B cell (primary cell): ENCODE measurements at regions not wholly inside any gene's neighbourhood (a gene's known extent, or its start where the extent isn't known, plus 50 kb on each side); places are given as distances from the start of the nearest gene placed in this dataset.

Experiments used
- ATAC-seq: fragments of 200-7000 bp; cut with Tn5 transposase; one replicate; pipeline ENCODE4 v1.10.0; 2021; ENCODE audit warnings: low read depth, mild to moderate bottlenecking, moderate number of reproducible peaks, moderate library complexity
- CTCF ChIA-PET: fragments of 350-600 bp; sonication (Branson Sonifier 250); formaldehyde crosslinking; loops from one replicate; lab custom pipeline; 2021; ENCODE audit warnings: antibody characterized with exemption, inconsistent platforms; lab: Charles Lee
- POLR2A ChIA-PET: fragments of 350-600 bp; sonication (Branson Sonifier 250); formaldehyde crosslinking; loops from one replicate; lab custom pipeline; 2021; ENCODE audit warnings: antibody characterized with exemption; lab: Charles Lee
- DNase-seq: peaks from one replicate; pipeline ENCODE4 v3.0.0; 2013
- H2AFZ ChIP-seq: 2 replicates; pipeline ENCODE4 v1.6.1; 2012; ENCODE audit warnings: mild to moderate bottlenecking, low read depth, low read length; ENCODE audit not compliant: insufficient read depth, poor library complexity, severe bottlenecking
- H3K27ac ChIP-seq, 2 donors: 1 replicate in 1 of 2; 2 replicates in 1 of 2; pipeline ENCODE4 v1.5.1; 2012 to 2013; ENCODE audit warnings: low read length in 2 of 2, mild to moderate bottlenecking in 2 of 2, moderate library complexity in 1 of 2
- H3K27me3 ChIP-seq, 4 experiments: fragments of 200-600 bp in 1 of 4; sonication (generic) in 1 of 4; replicated peaks in 1 of 4; 1 replicate in 2 of 4; 2 replicates in 2 of 4; pipeline versions ENCODE4 v1.6.1 to v1.7.0; 2013 to 2016; ENCODE audit warnings: low read length in 3 of 4, mild to moderate bottlenecking in 2 of 4, mixed read lengths in 1 of 4, moderate library complexity in 1 of 4; ENCODE audit not compliant: insufficient read depth in 4 of 4, control insufficient read depth in 3 of 4; ENCODE audit errors: control extremely low read depth in 1 of 4
- H3K36me3 ChIP-seq, 2 experiments: replicated peaks in 1 of 2; 1 replicate in 1 of 2; 2 replicates in 1 of 2; pipeline versions ENCODE4 v1.6.1 to v1.7.1; 2013; ENCODE audit warnings: low read length in 1 of 2; ENCODE audit not compliant: insufficient read depth in 2 of 2, control insufficient read depth in 1 of 2; ENCODE audit errors: control extremely low read depth in 1 of 2, extremely low read depth in 1 of 2
- H3K4me1 ChIP-seq, 2 donors: fragments of 200-600 bp in 1 of 2; sonication (generic) in 1 of 2; 1 replicate in 1 of 2; 2 replicates in 1 of 2; pipeline versions ENCODE4 v1.5.1 to v1.6.1; 2013 to 2017; ENCODE audit warnings: low read length in 2 of 2; ENCODE audit not compliant: control insufficient read depth in 2 of 2, insufficient read depth in 2 of 2
- H3K4me2 ChIP-seq: replicated peaks from 2 replicates; pipeline ENCODE3; 2012; ENCODE audit warnings: mild to moderate bottlenecking, low read depth, low read length; ENCODE audit not compliant: poor library complexity, severe bottlenecking
- H3K4me3 ChIP-seq, 5 experiments: fragments of 200-600 bp in 1 of 5; sonication (generic) in 1 of 5; 1 replicate in 3 of 5; 2 replicates in 2 of 5; pipeline versions ENCODE4 v1.5.1 to v1.7.0; 2011 to 2016; ENCODE audit warnings: low read length in 4 of 5, mild to moderate bottlenecking in 4 of 5, low read depth in 2 of 5, control low read depth in 1 of 5, moderate library complexity in 1 of 5; ENCODE audit not compliant: insufficient read depth in 1 of 5; ENCODE audit errors: control extremely low read depth in 1 of 5, extremely low read depth in 1 of 5
- H3K79me2 ChIP-seq: fragments of 200-600 bp; sonication (generic); one replicate; pipeline ENCODE4 v1.6.0; 2016; ENCODE audit warnings: low read length; ENCODE audit not compliant: control insufficient read depth, insufficient read depth
- H3K9ac ChIP-seq: fragments of 200-600 bp; sonication (generic); 2 replicates; pipeline ENCODE4 v1.6.1; 2017; ENCODE audit warnings: mild to moderate bottlenecking, low read length, moderate library complexity
- H3K9me3 ChIP-seq, 3 donors: one replicate each; pipeline versions ENCODE4 v1.6.1 to v1.7.1; 2013; ENCODE audit warnings: low read length in 2 of 3; ENCODE audit not compliant: control insufficient read depth in 2 of 3, insufficient read depth in 1 of 3; ENCODE audit errors: control extremely low read depth in 1 of 3
- H4K20me1 ChIP-seq: 2 replicates; pipeline ENCODE4 v1.6.0; 2012; ENCODE audit warnings: mild to moderate bottlenecking, low read length; ENCODE audit not compliant: insufficient read depth, control insufficient read depth, poor library complexity, severe bottlenecking
- H3K27ac Mint-ChIP-seq: one replicate; pipeline ENCODE4 v1.8.0; 2021; ENCODE audit warnings: mixed read lengths
- H3K27me3 Mint-ChIP-seq: one replicate; pipeline ENCODE4 v1.8.0; 2021; ENCODE audit warnings: mixed read lengths
- H3K4me1 Mint-ChIP-seq: one replicate; pipeline ENCODE4 v1.8.0; 2021; ENCODE audit warnings: mixed read lengths
- H3K4me3 Mint-ChIP-seq: one replicate; pipeline ENCODE4 v1.8.0; 2021; ENCODE audit warnings: mixed read lengths
- H3K9me3 Mint-ChIP-seq: one replicate; pipeline ENCODE4 v1.8.0; 2022; ENCODE audit warnings: mixed read lengths; ENCODE audit not compliant: insufficient read depth
- CTCF ChIP-seq: fragments of 200-600 bp; IDR thresholded peaks from one replicate; pipeline ENCODE4 v1.8.0; 2022; ENCODE audit warnings: antibody characterized with exemption, mild to moderate bottlenecking
- EZH2 ChIP-seq: IDR thresholded peaks from 2 replicates; pipeline ENCODE4 v1.6.1; 2012; ENCODE audit warnings: borderline replicate concordance, low read depth, mild to moderate bottlenecking, moderate library complexity, low read length; ENCODE audit not compliant: insufficient read depth, poor library complexity, severe bottlenecking
- WGBS: methylation state at CpG from one replicate; pipeline ENCODE4 v1.1.5; 2013; ENCODE audit warnings: missing lambda C conversion rate; ENCODE audit not compliant: insufficient coverage; 5-methylcytosine and 5-hydroxymethylcytosine counted together
- intact Hi-C: fragments of 100-400 bp; cut with micrococcal nuclease; formaldehyde crosslinking; loops from one replicate; pipeline ENCODE4 v1.10.0; 2022

GRCh38 chr13:18971576-18972219 lies 209.9 kb downstream of the TUBA3C start:
- H3K27ac ChIP-seq, result no peak overlapping the region
- no peaks in the 10 kb centered on the region for H3K4me1 ChIP-seq
- CTCF ChIA-PET, result no interaction called here
- no peak overlapping the region for H3K4me3 ChIP-seq
- no peak overlapping the region for H2AFZ ChIP-seq
- H3K9ac ChIP-seq, result no peak overlapping the region
- TF ChIP-seq CTCF (no peak), EZH2 (no peak)
- DNase-seq, result no peak
- Mint-ChIP-seq H3K4me1 (no peaks in the 10 kb centered on the region), H3K9me3 (no peaks in the 10 kb centered on the region), H3K4me3 (no peak overlapping the region), H3K27me3 (no peaks in the 10 kb centered on the region), H3K27ac (no peak overlapping the region)
- intact Hi-C loops, result no loop called here
- no peaks in the 10 kb centered on the region for H3K36me3 ChIP-seq
- H4K20me1 ChIP-seq, result no peaks in the 10 kb centered on the region
- no peaks in the 10 kb centered on the region for H3K79me2 ChIP-seq
- H3K9me3 ChIP-seq, result peaks cover 0 to 4% (median 3%) of the 10 kb centered on the region in 3 donors
- POLR2A ChIA-PET, result no interaction called here
- no peak for ATAC-seq
- 77% methylated on average over 3 of the region's 4 CpGs for WGBS
- H3K27me3 ChIP-seq, result no peaks in the 10 kb centered on the region
- no peak overlapping the region for H3K4me2 ChIP-seq

DNA sequence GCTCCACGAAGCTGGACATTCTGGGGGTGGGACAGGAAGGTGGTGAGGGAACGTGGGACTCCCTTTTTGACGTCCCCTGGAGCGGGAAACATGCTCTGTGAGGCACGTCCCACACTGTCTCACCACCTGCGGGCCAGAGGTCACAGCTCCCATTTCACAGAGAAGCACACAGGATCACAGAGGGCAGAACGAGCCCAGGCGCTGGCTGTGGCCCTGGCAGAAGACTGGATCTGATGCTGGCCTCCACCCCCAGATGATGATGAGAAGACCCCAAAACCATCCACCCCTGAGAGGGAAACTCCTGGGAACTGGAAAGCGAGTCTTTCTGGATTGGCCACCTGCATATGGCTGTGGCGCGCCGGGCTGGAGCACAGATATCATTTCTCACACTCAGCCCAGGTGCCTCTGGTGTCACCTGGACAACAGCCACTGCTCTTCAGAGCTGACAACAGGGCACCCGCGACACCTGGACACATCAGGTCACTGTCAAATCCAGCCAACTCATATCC lies 216.2 kb downstream of the TUBA3C start:
- CTCF ChIA-PET, result no interaction called here
- no peaks in the 10 kb centered on the region for H3K79me2 ChIP-seq
- no peaks in the 10 kb centered on the region for H3K27me3 ChIP-seq
- no peak overlapping the region for H3K9ac ChIP-seq
- no peak overlapping the region for H3K27ac ChIP-seq
- H2AFZ ChIP-seq, result no peak overlapping the region
- H3K36me3 ChIP-seq, result no peaks in the 10 kb centered on the region
- WGBS, result 83% methylated on average over 11 of the region's 14 CpGs
- Mint-ChIP-seq H3K4me1 (no peaks in the 10 kb centered on the region), H3K9me3 (no peaks in the 10 kb centered on the region), H3K27me3 (no peaks in the 10 kb centered on the region), H3K4me3 (no peak overlapping the region), H3K27ac (no peak overlapping the region)
- H3K9me3 ChIP-seq, result peaks cover 0 to 43% (median under 1%) of the 10 kb centered on the region in 3 donors
- DNase-seq (no peak), ATAC-seq (no peak)
- H4K20me1 ChIP-seq, result no peaks in the 10 kb centered on the region
- no peak overlapping the region for H3K4me2 ChIP-seq
- H3K4me3 ChIP-seq, result no peak overlapping the region
- POLR2A ChIA-PET, result no interaction called here
- TF ChIP-seq CTCF (no peak), EZH2 (no peak)
- intact Hi-C loops, result no loop called here
- no peaks in the 10 kb centered on the region for H3K4me1 ChIP-seq
